Keratinocyte (primary cell): ENCODE measurements at regions not wholly inside any gene's neighbourhood (a gene's known extent, or its start where the extent isn't known, plus 50 kb on each side); places are given as distances from the start of the nearest gene placed in this dataset.

ENCODE experiments used
- DNase-seq: peaks from one replicate; pipeline ENCODE4 v3.0.0-alpha.2; 2011; ENCODE audit warnings: low read depth, missing footprints, low spot score
- FAIRE-seq: peaks from 2 replicates; lab custom pipeline; 2011; peaks lifted over from hg19 to GRCh38; lab: Jason Lieb, UNC
- H2AFZ ChIP-seq: 2 replicates; pipeline ENCODE4 v1.6.0; 2012; ENCODE audit warnings: low read length, control low read depth, inconsistent platforms; ENCODE audit not compliant: control insufficient read depth
- H3K27ac ChIP-seq: 2 replicates; pipeline ENCODE4 v1.5.1; 2011; ENCODE audit warnings: low read length; ENCODE audit not compliant: control insufficient read depth, insufficient read depth
- H3K27me3 ChIP-seq: 3 replicates; pipeline ENCODE4 v1.6.0; 2011; ENCODE audit warnings: low read length; ENCODE audit not compliant: control insufficient read depth, insufficient read depth; ENCODE audit errors: extremely low read depth
- H3K36me3 ChIP-seq, 2 experiments: 2 replicates in 1 of 2; 3 replicates in 1 of 2; pipeline ENCODE4 v1.5.1; 2011; ENCODE audit warnings: low read length in 2 of 2, mild to moderate bottlenecking in 1 of 2; ENCODE audit not compliant: control insufficient read depth in 2 of 2, insufficient read depth in 2 of 2; ENCODE audit errors: extremely low read depth in 1 of 2
- H3K4me1 ChIP-seq: 3 replicates; pipeline ENCODE4 v1.5.1; 2011; ENCODE audit warnings: low read length; ENCODE audit not compliant: control insufficient read depth, insufficient read depth; ENCODE audit errors: extremely low read depth
- H3K4me2 ChIP-seq: 3 replicates; pipeline ENCODE4 v1.6.0; 2011; ENCODE audit warnings: low read depth, low read length; ENCODE audit not compliant: control insufficient read depth, insufficient read depth; ENCODE audit errors: extremely low read depth
- H3K4me3 ChIP-seq, 3 experiments: fragments of 200-600 bp in 1 of 3; sonication (generic) in 1 of 3; 2 replicates in 2 of 3; 3 replicates in 1 of 3; pipeline ENCODE4 v1.5.1; 2011 to 2016; ENCODE audit warnings: low read length in 3 of 3, mild to moderate bottlenecking in 3 of 3, control low read depth in 2 of 3, inconsistent platforms in 1 of 3, low read depth in 1 of 3, mixed read lengths in 1 of 3, mixed run types in 1 of 3, moderate library complexity in 1 of 3; ENCODE audit not compliant: control insufficient read depth in 2 of 3, insufficient read depth in 2 of 3; ENCODE audit errors: extremely low read depth in 1 of 3
- H3K79me2 ChIP-seq: 2 replicates; pipeline ENCODE4 v1.6.0; 2012; ENCODE audit warnings: low read length; ENCODE audit not compliant: control insufficient read depth, insufficient read depth
- H3K9ac ChIP-seq: 3 replicates; pipeline ENCODE4 v1.6.0; 2011; ENCODE audit warnings: low read length; ENCODE audit not compliant: control insufficient read depth, insufficient read depth; ENCODE audit errors: extremely low read depth
- H3K9me1 ChIP-seq: 3 replicates; pipeline ENCODE4 v1.6.0; 2011; ENCODE audit warnings: low read length; ENCODE audit not compliant: control insufficient read depth, insufficient read depth; ENCODE audit errors: extremely low read depth
- H3K9me3 ChIP-seq: 2 replicates; pipeline ENCODE4 v1.5.1; 2012; ENCODE audit warnings: low read depth, low read length; ENCODE audit not compliant: control insufficient read depth
- H4K20me1 ChIP-seq: 3 replicates; pipeline ENCODE4 v1.6.0; 2011; ENCODE audit warnings: low read length; ENCODE audit not compliant: control insufficient read depth, insufficient read depth; ENCODE audit errors: extremely low read depth
- EZH2 ChIP-seq: IDR thresholded peaks from one replicate; pipeline ENCODE4 v1.6.1; 2012; ENCODE audit warnings: inconsistent platforms, mild to moderate bottlenecking, low read length, moderate library complexity
- dilution Hi-C: fragments of 300-500 bp; cut with MboI; formaldehyde crosslinking; loops from one replicate; pipeline ENCODE4 v1.7.0; 2020; ENCODE audit warnings: low sequenced_read_pairs; ENCODE audit not compliant: extremely low pct_ligation_motif_present
- TF ChIP-seq, protein P1 (sequence below), 3 experiments: IDR thresholded peaks in 1 of 3; conservative IDR thresholded peaks in 1 of 3; optimal IDR thresholded peaks in 1 of 3; 2 replicates in 2 of 3; 3 replicates in 1 of 3; pipeline versions ENCODE3 to v1.5.1; 2011; ENCODE audit warnings: low read length in 3 of 3, mild to moderate bottlenecking in 3 of 3, moderate library complexity in 2 of 3, control low read depth in 1 of 3, inconsistent platforms in 1 of 3; ENCODE audit not compliant: insufficient read depth in 2 of 3; ENCODE audit errors: extremely low read depth in 1 of 3

DNA sequence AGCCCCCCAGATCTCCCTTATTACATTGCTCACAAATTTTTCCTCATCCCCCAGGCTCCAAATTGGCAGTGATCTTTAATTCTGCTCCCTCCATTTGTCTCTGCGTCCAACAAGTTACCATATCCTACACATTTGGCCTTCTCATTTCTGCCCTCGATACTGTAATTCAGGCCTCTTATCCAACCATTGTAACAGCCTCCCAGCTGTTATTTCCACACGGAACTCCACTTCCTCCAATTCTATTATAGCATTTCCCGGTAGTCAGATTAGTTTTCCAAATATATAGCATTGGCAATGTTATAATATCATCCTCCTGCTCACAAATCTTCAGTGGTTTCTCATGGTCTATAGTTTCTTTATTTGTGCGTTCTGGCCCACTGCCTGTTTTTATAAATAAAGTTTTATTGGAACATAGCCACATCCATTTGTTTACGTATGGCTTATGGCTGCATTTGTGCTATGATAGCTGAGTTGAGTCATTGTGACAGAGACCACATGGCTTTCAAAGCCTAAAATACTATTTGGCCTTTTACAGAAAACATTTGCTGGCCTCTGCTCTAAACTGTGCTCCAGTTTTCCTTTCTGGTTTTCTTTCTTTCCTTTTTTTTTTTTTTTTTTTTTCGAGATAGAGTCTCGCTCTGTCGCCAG is 126.5 kb upstream of the ZNF438 start:
- no peak overlapping the region for H3K4me3 ChIP-seq
- dilution Hi-C loops, result no loop called here

GRCh38 chr10:31166606-31167005 is 134.9 kb upstream of the ZNF438 start:
- H3K79me2 ChIP-seq, result no peaks in the 10 kb centered on the region
- no peak overlapping the region for H3K4me3 ChIP-seq
- H3K9me1 ChIP-seq, result no peaks in the 10 kb centered on the region
- no peaks in the 10 kb centered on the region for H3K9me3 ChIP-seq
- no peak overlapping the region for H2AFZ ChIP-seq
- no peak overlapping the region for H3K27ac ChIP-seq
- dilution Hi-C loops, result no loop called here
- no peaks in the 10 kb centered on the region for H3K27me3 ChIP-seq
- TF ChIP-seq, protein P1, sequence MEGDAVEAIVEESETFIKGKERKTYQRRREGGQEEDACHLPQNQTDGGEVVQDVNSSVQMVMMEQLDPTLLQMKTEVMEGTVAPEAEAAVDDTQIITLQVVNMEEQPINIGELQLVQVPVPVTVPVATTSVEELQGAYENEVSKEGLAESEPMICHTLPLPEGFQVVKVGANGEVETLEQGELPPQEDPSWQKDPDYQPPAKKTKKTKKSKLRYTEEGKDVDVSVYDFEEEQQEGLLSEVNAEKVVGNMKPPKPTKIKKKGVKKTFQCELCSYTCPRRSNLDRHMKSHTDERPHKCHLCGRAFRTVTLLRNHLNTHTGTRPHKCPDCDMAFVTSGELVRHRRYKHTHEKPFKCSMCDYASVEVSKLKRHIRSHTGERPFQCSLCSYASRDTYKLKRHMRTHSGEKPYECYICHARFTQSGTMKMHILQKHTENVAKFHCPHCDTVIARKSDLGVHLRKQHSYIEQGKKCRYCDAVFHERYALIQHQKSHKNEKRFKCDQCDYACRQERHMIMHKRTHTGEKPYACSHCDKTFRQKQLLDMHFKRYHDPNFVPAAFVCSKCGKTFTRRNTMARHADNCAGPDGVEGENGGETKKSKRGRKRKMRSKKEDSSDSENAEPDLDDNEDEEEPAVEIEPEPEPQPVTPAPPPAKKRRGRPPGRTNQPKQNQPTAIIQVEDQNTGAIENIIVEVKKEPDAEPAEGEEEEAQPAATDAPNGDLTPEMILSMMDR (optimal IDR thresholded peaks at IDR 0.05 in 1 of 3, IDR thresholded peaks at IDR 0.05 in 1 of 3, conservative IDR thresholded peaks at IDR 0.05 in 1 of 3; ENCODE audit: extremely low read depth in 1 of 3, insufficient read depth in 2 of 3, low read length in 3 of 3), result no peak
- no peak for TF ChIP-seq EZH2
- no peaks in the 10 kb centered on the region for H4K20me1 ChIP-seq
- FAIRE-seq, result no peak
- H3K36me3 ChIP-seq, result no peaks in the 10 kb centered on the region
- DNase-seq, result no peak
- no peak overlapping the region for H3K4me2 ChIP-seq
- H3K9ac ChIP-seq, result no peak overlapping the region
- no peaks in the 10 kb centered on the region for H3K4me1 ChIP-seq

More for the DNA sequence above, 126.5 kb upstream of the ZNF438 start:
- TF ChIP-seq, protein P1 (optimal IDR thresholded peaks at IDR 0.05 in 1 of 3, IDR thresholded peaks at IDR 0.05 in 1 of 3, conservative IDR thresholded peaks at IDR 0.05 in 1 of 3; ENCODE audit: extremely low read depth in 1 of 3, insufficient read depth in 2 of 3, low read length in 3 of 3), result no peak
- TF ChIP-seq EZH2, result no peak
- no peaks in the 10 kb centered on the region for H3K79me2 ChIP-seq
- H3K9me1 ChIP-seq, result no peaks in the 10 kb centered on the region
- H3K9ac ChIP-seq, result no peak overlapping the region
- H3K36me3 ChIP-seq, result no peaks in the 10 kb centered on the region
- no peaks in the 10 kb centered on the region for H3K9me3 ChIP-seq
- no peak overlapping the region for H2AFZ ChIP-seq
- DNase-seq (no peak), FAIRE-seq (no peak)
- no peaks in the 10 kb centered on the region for H3K4me1 ChIP-seq
- no peaks in the 10 kb centered on the region for H4K20me1 ChIP-seq
- no peak overlapping the region for H3K4me2 ChIP-seq
- H3K27ac ChIP-seq, result no peak overlapping the region
- H3K27me3 ChIP-seq, result no peaks in the 10 kb centered on the region
